ENCODE measurements at regions not wholly inside any gene's neighbourhood (a gene's known extent, or its start where the extent isn't known, plus 50 kb on each side); places are given as distances from the start of the nearest gene placed in this dataset.

DNA sequence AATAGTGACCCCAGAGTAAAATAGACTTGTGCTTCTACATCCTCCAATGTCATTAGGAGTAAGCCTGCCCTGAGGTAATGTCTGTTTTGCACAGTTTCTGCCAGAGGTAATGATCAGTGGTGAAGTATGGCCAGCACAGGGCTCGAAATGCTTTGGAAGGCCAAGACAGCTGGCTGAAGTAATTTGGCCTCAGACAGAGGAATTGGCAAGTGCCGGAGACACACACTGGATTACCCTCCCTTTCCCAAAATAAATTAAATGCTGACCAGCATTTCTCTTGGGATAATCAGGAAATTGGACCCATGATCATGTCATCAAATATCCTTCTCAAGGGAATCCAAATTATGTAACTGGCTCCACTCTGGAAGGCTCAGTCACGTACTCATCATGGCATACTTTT, 379.0 kb upstream of the CHST9 start:
- Mint-ChIP-seq H3K4me3 (no peak overlapping the region), H3K27ac (no peak overlapping the region), H3K27me3 (peaks cover 0 to 1% of the 10 kb centered on the region in 2 donors), H3K4me1 (no peaks in the 10 kb centered on the region), H3K36me3 (no peaks in the 10 kb centered on the region), H3K9me3 (peaks cover 2 to 27% (median 6%) of the 10 kb centered on the region in 5 donors)
- POLR2A ChIA-PET: no interaction called here
- DNase-seq: no peak
- no peaks in the 10 kb centered on the region for H3K27me3 ChIP-seq (ENCODE audit: insufficient read depth, low read length, poor library complexity, severe bottlenecking)
- no peak overlapping the region for H3K27ac ChIP-seq (ENCODE audit: low read depth, low read length)
- H3K4me3 ChIP-seq (ENCODE audit: low read length): no peak overlapping the region
- CTCF ChIA-PET: no interaction called here
- H3K4me1 ChIP-seq (ENCODE audit: insufficient read depth, low read length): no peaks in the 10 kb centered on the region
- no peaks in the 10 kb centered on the region for H3K36me3 ChIP-seq (ENCODE audit: insufficient read depth, low read length)
- no peaks in the 10 kb centered on the region for H3K9me3 ChIP-seq (ENCODE audit: low read length)

DNA sequence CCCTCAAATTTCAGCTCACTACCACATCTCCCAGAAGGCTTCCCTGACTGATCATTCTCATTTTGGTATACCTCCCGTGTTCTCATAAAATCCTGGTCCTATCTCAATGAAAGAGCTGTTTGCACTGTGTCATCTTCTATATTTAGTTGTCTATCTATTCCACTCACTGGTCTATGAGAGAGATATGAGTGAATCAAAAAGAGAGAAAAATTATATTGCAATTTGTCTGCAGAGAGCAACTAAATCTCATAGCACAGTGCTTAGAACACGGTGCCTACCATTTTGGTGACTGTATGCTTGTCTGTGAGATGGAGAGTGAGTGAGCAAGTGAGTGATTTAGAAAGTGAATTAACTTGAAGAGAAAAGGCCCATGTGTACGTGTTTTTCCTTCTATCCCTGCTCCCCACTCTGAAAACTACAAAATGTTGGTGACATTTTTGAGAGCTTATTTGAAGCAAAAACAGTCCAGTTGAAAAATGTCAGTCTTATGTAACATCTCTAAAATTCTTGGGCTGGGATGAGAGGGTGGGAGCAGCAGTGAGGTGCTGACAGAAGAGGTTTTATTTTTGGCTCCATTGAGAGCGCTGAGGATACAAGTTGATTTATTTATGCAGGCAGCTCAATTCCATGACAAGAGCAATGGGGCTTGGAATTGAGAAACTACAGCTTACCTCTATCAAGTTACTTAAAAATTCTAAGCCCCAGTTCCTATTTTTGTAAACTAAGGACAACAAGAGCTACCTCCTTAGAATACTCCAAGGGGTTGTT, 373.5 kb upstream of the CHST9 start:
- DNase-seq: no peak
- CTCF ChIA-PET: no interaction called here
- no peak overlapping the region for H3K27ac Mint-ChIP-seq

DNA sequence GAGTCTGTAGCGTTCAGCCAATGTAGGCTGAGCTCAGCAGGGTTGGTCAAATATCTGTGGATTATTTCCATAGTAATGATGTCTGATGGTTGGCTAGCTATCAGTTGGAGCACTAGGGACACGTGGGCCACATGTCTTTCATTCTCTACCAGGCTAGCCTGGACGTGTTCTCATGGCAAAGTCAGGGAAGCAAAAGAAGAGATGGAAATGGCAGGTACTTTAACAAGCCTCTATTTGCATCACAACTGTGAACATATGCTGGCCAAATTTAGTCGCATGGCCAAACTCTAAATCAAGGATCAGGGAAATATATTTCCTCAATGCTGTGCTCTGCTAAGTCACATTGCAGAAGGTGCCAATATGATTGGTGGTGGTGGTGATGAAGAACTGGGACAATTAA, 371.6 kb upstream of the CHST9 start:
- Mint-ChIP-seq H3K9me3 (peaks cover 4 to 38% (median 8%) of the 10 kb centered on the region in 5 donors), H3K36me3 (no peaks in the 10 kb centered on the region), H3K27ac (no peak overlapping the region), H3K27me3 (no peaks in the 10 kb centered on the region), H3K4me1 (no peaks in the 10 kb centered on the region), H3K4me3 (no peak overlapping the region)
- H3K36me3 ChIP-seq (ENCODE audit: insufficient read depth, low read length): no peaks in the 10 kb centered on the region
- no peaks in the 10 kb centered on the region for H3K9me3 ChIP-seq (ENCODE audit: low read length)
- no peak overlapping the region for H3K4me3 ChIP-seq (ENCODE audit: low read length)
- DNase-seq: no peak
- POLR2A ChIA-PET: no interaction called here
- H3K27me3 ChIP-seq (ENCODE audit: insufficient read depth, low read length, poor library complexity, severe bottlenecking): no peaks in the 10 kb centered on the region
- CTCF ChIA-PET: no interaction called here
- H3K27ac ChIP-seq (ENCODE audit: low read depth, low read length): no peak overlapping the region
- H3K4me1 ChIP-seq (ENCODE audit: insufficient read depth, low read length): no peaks in the 10 kb centered on the region

More for the DNA sequence above, 373.5 kb upstream of the CHST9 start:
- no peaks in the 10 kb centered on the region for H3K27me3 Mint-ChIP-seq
- H3K4me3 Mint-ChIP-seq: no peak overlapping the region
- no peak overlapping the region for H3K27ac ChIP-seq (ENCODE audit: low read depth, low read length)
- H3K4me1 Mint-ChIP-seq: no peaks in the 10 kb centered on the region
- no peaks in the 10 kb centered on the region for H3K4me1 ChIP-seq (ENCODE audit: insufficient read depth, low read length)
- no peaks in the 10 kb centered on the region for H3K36me3 Mint-ChIP-seq
- POLR2A ChIA-PET: no interaction called here
- no peaks in the 10 kb centered on the region for H3K9me3 ChIP-seq (ENCODE audit: low read length)
- no peak overlapping the region for H3K4me3 ChIP-seq (ENCODE audit: low read length)
- H3K27me3 ChIP-seq (ENCODE audit: insufficient read depth, low read length, poor library complexity, severe bottlenecking): no peaks in the 10 kb centered on the region
- peaks cover 4 to 42% (median 8%) of the 10 kb centered on the region in 5 donors for H3K9me3 Mint-ChIP-seq
- no peaks in the 10 kb centered on the region for H3K36me3 ChIP-seq (ENCODE audit: insufficient read depth, low read length)

DNA sequence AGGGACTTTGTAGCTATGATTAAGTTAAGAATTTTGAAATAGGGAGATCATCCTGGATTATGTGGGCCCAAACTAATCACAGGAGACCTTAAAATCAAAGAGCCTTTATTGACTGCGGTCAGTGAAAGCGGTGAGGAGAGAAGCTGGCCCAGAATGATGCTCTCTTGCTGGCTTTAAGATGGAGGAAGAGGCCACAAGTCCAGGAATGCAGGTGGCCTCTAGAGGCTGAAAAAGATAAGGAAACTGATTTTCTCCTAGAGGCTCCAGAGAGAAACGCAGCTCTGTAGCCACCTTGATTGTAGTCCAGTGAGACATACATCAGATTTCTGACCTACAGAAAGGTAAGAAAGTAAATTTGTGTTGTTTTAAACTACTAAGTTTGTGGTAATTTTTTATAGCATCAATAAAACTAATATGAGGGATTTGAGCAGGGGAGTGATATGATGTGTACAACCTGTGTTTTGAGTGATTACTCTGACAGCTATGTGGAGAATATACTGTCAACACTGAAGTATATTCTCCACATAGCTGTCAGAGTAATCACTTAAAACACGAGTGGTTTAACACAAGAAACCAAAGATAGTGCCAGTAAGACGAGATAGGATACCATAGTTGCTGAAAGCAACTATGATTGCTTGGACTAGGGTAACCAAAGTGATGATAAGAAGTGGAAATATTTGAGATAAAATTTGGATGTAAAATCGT, 364.4 kb upstream of the CHST9 start:
- H3K4me1 ChIP-seq (ENCODE audit: insufficient read depth, low read length): no peaks in the 10 kb centered on the region
- H3K4me3 ChIP-seq (ENCODE audit: low read length): no peak overlapping the region
- no peaks in the 10 kb centered on the region for H3K36me3 ChIP-seq (ENCODE audit: insufficient read depth, low read length)
- no peak overlapping the region for H3K27ac Mint-ChIP-seq
- peaks cover 6 to 46% (median 7%) of the 10 kb centered on the region in 5 donors for H3K9me3 Mint-ChIP-seq
- no peaks in the 10 kb centered on the region for H3K4me1 Mint-ChIP-seq
- ChIA-PET CTCF (no interaction called here), POLR2A (no interaction called here)
- H3K27me3 ChIP-seq (ENCODE audit: insufficient read depth, low read length, poor library complexity, severe bottlenecking): no peaks in the 10 kb centered on the region
- peak overlapping the region in 1 of 7 donors; percentile 30 for H3K4me3 Mint-ChIP-seq
- DNase-seq: no peak
- no peaks in the 10 kb centered on the region for H3K36me3 Mint-ChIP-seq
- no peaks in the 10 kb centered on the region for H3K27me3 Mint-ChIP-seq
- no peaks in the 10 kb centered on the region for H3K9me3 ChIP-seq (ENCODE audit: low read length)
- no peak overlapping the region for H3K27ac ChIP-seq (ENCODE audit: low read depth, low read length)

GRCh38 chr18:27546991-27547390, 361.9 kb upstream of the CHST9 start:
- Histone ChIP-seq H3K36me3 (ENCODE audit: insufficient read depth, low read length) (no peaks in the 10 kb centered on the region), H3K27ac (ENCODE audit: low read depth, low read length) (peak overlapping the region; percentile 3), H3K4me1 (ENCODE audit: insufficient read depth, low read length) (no peaks in the 10 kb centered on the region), H3K4me3 (ENCODE audit: low read length) (no peak overlapping the region), H3K27me3 (ENCODE audit: insufficient read depth, low read length, poor library complexity, severe bottlenecking) (no peaks in the 10 kb centered on the region), H3K9me3 (ENCODE audit: low read length) (no peaks in the 10 kb centered on the region)
- DNase-seq: no peak
- Mint-ChIP-seq H3K27me3 (no peaks in the 10 kb centered on the region), H3K27ac (no peak overlapping the region), H3K4me1 (no peaks in the 10 kb centered on the region), H3K9me3 (peaks cover 5 to 47% (median 6%) of the 10 kb centered on the region in 5 donors), H3K4me3 (no peak overlapping the region), H3K36me3 (no peaks in the 10 kb centered on the region)
- ChIA-PET POLR2A (no interaction called here), CTCF (no interaction called here)

GRCh38 chr18:27544206-27544605, 359.1 kb upstream of the CHST9 start:
- Mint-ChIP-seq H3K9me3 (peaks cover 2 to 28% (median 5%) of the 10 kb centered on the region in 5 donors), H3K27ac (no peak overlapping the region), H3K4me1 (no peaks in the 10 kb centered on the region), H3K27me3 (no peaks in the 10 kb centered on the region), H3K4me3 (no peak overlapping the region), H3K36me3 (no peaks in the 10 kb centered on the region)
- POLR2A ChIA-PET: no interaction called here
- Histone ChIP-seq H3K4me3 (ENCODE audit: low read length) (no peak overlapping the region), H3K9me3 (ENCODE audit: low read length) (no peaks in the 10 kb centered on the region), H3K27ac (ENCODE audit: low read depth, low read length) (no peak overlapping the region), H3K36me3 (ENCODE audit: insufficient read depth, low read length) (no peaks in the 10 kb centered on the region), H3K27me3 (ENCODE audit: insufficient read depth, low read length, poor library complexity, severe bottlenecking) (no peaks in the 10 kb centered on the region), H3K4me1 (ENCODE audit: insufficient read depth, low read length) (no peaks in the 10 kb centered on the region)
- DNase-seq: no peak
- CTCF ChIA-PET: no interaction called here

GRCh38 chr18:27541293-27541692, 356.2 kb upstream of the CHST9 start:
- CTCF ChIA-PET: no interaction called here
- Histone ChIP-seq H3K27me3 (ENCODE audit: insufficient read depth, low read length, poor library complexity, severe bottlenecking) (no peaks in the 10 kb centered on the region), H3K27ac (ENCODE audit: low read depth, low read length) (no peak overlapping the region), H3K4me3 (ENCODE audit: low read length) (no peak overlapping the region), H3K36me3 (ENCODE audit: insufficient read depth, low read length) (no peaks in the 10 kb centered on the region), H3K9me3 (ENCODE audit: low read length) (no peaks in the 10 kb centered on the region), H3K4me1 (ENCODE audit: insufficient read depth, low read length) (no peaks in the 10 kb centered on the region)
- Mint-ChIP-seq H3K4me1 (no peaks in the 10 kb centered on the region), H3K4me3 (no peak overlapping the region), H3K27me3 (no peaks in the 10 kb centered on the region), H3K27ac (no peak overlapping the region), H3K9me3 (peaks cover 0 to 41% (median 3%) of the 10 kb centered on the region in 5 donors), H3K36me3 (no peaks in the 10 kb centered on the region)
- POLR2A ChIA-PET: no interaction called here
- DNase-seq: no peak

DNA sequence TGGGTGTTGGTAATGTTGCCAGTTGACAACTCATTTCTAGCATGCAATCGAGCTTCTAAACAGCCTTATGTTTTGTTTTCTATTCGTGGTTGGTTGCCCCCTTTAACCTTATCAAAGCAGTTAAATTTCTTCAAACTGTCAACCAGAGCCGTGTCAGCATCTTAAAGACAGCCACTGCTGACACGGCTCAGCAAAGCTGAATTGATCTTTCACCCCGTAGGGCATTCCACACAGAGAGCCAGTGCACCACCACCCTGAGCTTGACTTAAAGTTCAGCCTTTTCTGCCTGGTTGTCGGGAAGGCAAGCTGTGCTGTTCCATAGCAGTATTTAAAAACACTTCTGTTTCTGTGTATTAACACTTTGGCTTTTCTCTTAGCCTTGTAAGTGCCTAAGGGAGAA, 355.0 kb upstream of the CHST9 start:
- H3K36me3 ChIP-seq (ENCODE audit: insufficient read depth, low read length): no peaks in the 10 kb centered on the region
- no peaks in the 10 kb centered on the region for H3K9me3 ChIP-seq (ENCODE audit: low read length)
- no peaks in the 10 kb centered on the region for H3K27me3 Mint-ChIP-seq
- H3K27me3 ChIP-seq (ENCODE audit: insufficient read depth, low read length, poor library complexity, severe bottlenecking): no peaks in the 10 kb centered on the region
- no peak overlapping the region for H3K4me3 ChIP-seq (ENCODE audit: low read length)
- no peaks in the 10 kb centered on the region for H3K4me1 ChIP-seq (ENCODE audit: insufficient read depth, low read length)
- H3K4me3 Mint-ChIP-seq: no peak overlapping the region
- no peak overlapping the region for H3K27ac Mint-ChIP-seq
- no peak overlapping the region for H3K27ac ChIP-seq (ENCODE audit: low read depth, low read length)
- DNase-seq: no peak
- peaks cover 0 to 45% (median 7%) of the 10 kb centered on the region in 5 donors for H3K9me3 Mint-ChIP-seq
- ChIA-PET CTCF (no interaction called here), POLR2A (no interaction called here)
- no peaks in the 10 kb centered on the region for H3K4me1 Mint-ChIP-seq
- no peaks in the 10 kb centered on the region for H3K36me3 Mint-ChIP-seq

All from CD8-positive, alpha-beta memory T cell (primary cell).